Stimulated activated CD4-positive, alpha-beta T cell treated with anti-CD3 and anti-CD28 coated beads, TNF-alpha, amount 100 ng/mL, for 48 hours (primary cell): ENCODE measurements at regions not wholly inside any gene's neighbourhood (a gene's known extent, or its start where the extent isn't known, plus 50 kb on each side); places are given as distances from the start of the nearest gene placed in this dataset.
A peak's percentile ranks its signal among the peaks of the same experiment; 100 is the strongest.
"Not testable (repeated sequence)": the region's sequence is repeated elsewhere in the genome, so short reads cannot be mapped to it uniquely, and the experiment has no call there.

Experiments
- DNase-seq, 3 donors: peaks; one replicate each; pipeline ENCODE4 v3.0.0-alpha.2; 2020; ENCODE audit warnings: low read depth in 3 of 3

- DNase-seq = no peak
Measured at GRCh38 chr6:5838656-5839396, 167.9 kb downstream of the NRN1 start.

- DNase-seq = no peak
Measured at GRCh38 chr6:5837323-5837722, 169.4 kb downstream of the NRN1 start.

DNA sequence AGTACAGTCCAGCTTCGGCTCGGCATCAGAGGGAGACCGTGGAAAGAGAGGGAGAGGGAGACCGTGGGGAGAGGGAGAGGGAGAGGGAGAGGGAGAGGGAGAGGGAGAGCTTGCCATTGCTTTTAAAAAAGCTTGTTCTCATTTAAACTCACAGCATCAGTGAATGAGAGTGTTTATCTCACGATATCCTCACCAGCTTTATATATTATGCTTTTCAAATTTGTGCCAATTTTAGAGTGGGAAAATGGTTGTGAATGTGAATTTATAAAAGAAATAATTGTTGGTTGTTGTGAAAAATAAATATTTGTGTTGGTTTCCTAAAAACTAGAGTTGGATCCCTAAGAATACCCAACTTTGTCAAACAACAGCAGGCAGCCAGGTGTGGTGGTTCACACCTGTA, 170.1 kb downstream of the NRN1 start:
- not testable (repeated sequence) for DNase-seq

GRCh38 chr6:5833120-5833519, 173.6 kb downstream of the NRN1 start:
- no peak for DNase-seq

- no peak for DNase-seq
Measured at GRCh38 chr6:5832668-5833067, 174.1 kb downstream of the NRN1 start.

- peak in 1 of 3 donors; percentile 2 for DNase-seq
Measured at GRCh38 chr6:5831219-5831862, 175.4 kb downstream of the NRN1 start.

DNA sequence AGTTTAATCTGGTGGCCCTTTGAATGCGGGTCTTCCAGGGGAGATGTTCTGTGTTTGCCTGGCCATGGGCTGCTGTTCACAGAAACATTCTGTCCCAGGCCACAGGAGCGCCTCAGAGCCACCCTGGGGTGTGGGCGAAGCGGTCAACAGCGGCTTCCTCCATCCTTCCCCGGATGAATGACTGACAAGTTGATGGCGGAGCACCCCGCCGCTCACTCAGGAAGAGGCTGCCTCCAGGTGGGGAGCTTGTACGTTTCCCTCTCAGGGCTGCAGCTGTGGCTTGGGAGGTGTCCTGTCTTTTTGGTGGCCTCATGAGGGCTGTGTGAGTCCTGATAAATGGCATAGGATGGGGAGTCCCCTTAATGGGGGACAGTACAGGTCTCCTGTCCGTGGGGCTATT, 178.4 kb downstream of the NRN1 start:
- no peak for DNase-seq

GRCh38 chr6:5827056-5827904, 179.4 kb downstream of the NRN1 start:
- DNase-seq = no peak

- DNase-seq = not testable (repeated sequence)
Measured at GRCh38 chr6:5824382-5824983, 182.2 kb downstream of the NRN1 start.
